ENCODE measurements at regions not wholly inside any gene's neighbourhood (a gene's known extent, or its start where the extent isn't known, plus 50 kb on each side); places are given as distances from the start of the nearest gene placed in this dataset.
A peak's percentile ranks its signal among the peaks of the same experiment; 100 is the strongest.

GRCh38 chrX:20595928-20596575, 329.3 kb upstream of the RPS6KA3 start:
- no peak for DNase-seq

DNA sequence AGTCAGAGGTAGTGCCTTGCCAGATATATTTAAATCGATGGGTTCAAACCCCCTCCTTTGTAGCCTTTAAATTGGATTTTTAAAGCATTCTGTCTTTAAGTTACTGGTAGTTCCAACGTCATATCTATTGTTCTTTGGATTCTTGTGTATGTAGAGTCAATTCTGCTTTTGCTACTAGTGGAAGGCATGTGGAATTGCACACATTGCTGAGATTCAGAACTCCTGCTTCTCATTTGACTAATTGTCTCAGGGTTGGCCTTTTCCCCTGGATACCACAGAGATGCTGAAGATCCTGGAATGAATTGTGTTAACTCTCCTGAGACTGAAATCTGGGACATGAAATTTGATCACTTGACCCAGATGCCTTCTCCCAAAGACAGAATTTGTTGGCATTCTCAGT, 328.3 kb upstream of the RPS6KA3 start:
- DNase-seq, result no peak

- DNase-seq, result no peak
Observed at GRCh38 chrX:20593836-20594235, 327.1 kb upstream of the RPS6KA3 start.

GRCh38 chrX:20593402-20593801, 326.7 kb upstream of the RPS6KA3 start:
- DNase-seq, result no peak

DNA sequence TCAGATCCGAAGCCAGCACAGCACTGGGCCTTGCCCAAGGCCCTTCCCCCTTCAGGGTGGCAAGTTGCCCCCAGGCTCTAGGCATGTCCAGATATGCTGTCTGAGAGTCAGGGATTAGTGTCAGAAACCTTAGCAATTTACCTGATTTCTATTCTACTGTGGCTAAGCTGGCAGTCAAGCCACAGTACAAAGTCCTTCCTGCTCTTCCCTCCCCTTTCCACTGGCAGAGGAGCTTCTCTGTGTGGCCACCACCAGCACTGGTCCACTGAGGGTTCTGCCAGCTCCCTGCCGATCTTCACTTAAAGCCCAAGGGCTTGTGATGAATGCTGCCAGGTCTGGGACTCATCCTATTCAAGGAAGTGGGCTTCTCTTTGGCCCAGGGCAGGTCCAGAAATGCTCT, 324.5 kb upstream of the RPS6KA3 start:
- no peak for DNase-seq

- DNase-seq, result no peak
Observed at GRCh38 chrX:20585782-20586181, 319.1 kb upstream of the RPS6KA3 start.

GRCh38 chrX:20571611-20572010, 304.9 kb upstream of the RPS6KA3 start:
- no peak for DNase-seq

GRCh38 chrX:20567108-20567507, 300.4 kb upstream of the RPS6KA3 start:
- no peak for DNase-seq

DNA sequence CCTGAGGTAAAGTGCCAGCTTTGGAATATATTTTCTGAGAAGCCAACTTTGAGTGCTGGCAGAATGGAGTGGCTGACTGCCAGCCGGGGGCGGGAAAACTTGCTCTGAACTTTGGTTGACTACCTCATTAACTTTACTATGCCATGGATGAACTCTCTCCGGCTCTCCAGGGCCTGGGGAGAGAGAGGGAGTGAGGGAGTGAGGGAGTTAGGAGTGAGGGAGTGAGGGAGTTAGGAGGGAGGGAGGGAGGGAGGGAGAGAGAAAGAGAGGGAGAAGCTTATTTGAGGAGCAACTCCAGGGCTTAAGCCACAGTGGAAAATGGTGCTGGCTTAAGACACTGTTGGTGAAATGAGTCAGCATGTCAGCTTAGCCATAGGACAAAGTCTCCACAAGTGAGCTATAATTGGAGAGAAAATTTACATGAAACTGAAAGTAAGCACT, 280.9 kb upstream of the RPS6KA3 start:
- DNase-seq, result no peak

- DNase-seq, result no peak
Observed at GRCh38 chrX:20545538-20545937, 278.8 kb upstream of the RPS6KA3 start.

GRCh38 chrX:20542072-20542471, 275.4 kb upstream of the RPS6KA3 start:
- no peak for DNase-seq

- no peak for DNase-seq
Observed at GRCh38 chrX:20538974-20539373, 272.3 kb upstream of the RPS6KA3 start.

- DNase-seq, result no peak
Observed at GRCh38 chrX:20531667-20532066, 265.0 kb upstream of the RPS6KA3 start.

DNA sequence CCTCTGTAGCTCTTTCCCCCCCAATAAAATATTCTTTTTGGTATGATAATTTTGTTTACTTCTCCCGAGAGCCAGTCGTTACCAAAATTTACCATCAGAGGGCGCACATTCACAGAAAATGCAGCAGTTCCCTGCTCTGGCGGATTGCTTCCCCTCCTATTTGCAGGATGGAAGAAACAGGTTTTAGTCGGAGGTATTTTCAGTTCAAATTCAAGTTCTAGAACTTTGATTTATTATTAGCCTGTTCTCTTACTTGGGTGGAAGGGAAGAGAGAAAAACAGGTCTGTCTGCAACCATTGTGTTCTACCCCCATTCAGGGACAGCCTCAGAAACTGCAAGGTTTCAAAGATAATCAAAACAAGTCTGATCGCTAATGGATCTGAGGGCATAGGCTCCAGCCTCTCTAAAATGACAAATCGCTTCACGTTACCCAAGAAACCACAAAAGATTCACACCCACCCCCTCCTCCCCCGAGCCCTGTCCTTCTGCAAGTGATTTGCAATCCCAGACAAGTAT, 263.8 kb upstream of the RPS6KA3 start:
- DNase-seq, result peak; percentile 52

DNA sequence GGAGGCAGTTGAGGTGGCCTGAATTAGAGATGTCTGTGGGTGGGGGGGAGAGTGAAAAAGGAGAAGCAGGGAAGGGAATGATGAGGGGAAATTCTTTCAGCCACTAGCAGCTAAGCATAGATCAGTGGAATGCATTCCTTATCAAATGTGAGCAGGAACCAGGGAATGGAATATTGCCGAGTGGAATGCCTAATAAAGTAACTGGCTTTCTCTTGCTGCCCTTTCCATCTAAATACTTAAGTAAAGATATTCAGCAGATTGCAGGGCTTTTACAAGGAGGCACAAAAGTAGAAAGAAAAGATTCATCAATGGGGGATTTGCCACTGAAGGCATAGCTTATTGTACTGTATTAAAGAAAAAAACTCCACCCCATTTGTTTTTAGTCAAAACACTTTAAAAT, 263.0 kb upstream of the RPS6KA3 start:
- no peak for DNase-seq

- no peak for DNase-seq
Observed at GRCh38 chrX:20529301-20529700, 262.6 kb upstream of the RPS6KA3 start.

DNA sequence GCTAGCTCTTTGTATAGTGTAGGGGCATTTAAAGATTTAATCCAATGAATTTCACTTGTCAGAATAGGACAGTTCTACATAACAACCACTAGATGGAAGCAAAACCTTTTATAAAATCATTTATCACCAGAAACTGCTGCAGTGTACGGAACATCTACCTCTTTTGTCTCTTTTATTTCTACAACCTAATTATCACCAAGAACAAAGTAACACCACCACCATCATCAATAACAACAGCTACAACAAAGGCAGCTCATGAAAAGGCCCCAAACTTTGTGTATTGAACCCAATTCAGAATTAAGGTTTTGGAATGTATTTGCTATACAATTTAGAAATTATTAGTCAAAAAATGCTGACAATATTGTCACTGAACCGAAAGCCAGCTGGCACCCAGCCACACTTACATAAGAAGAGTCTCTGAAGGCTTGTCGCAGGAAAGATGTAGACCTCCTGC, 260.9 kb upstream of the RPS6KA3 start:
- peak; percentile 74 for DNase-seq

- no peak for DNase-seq
Observed at GRCh38 chrX:20527041-20527440, 260.3 kb upstream of the RPS6KA3 start.

DNA sequence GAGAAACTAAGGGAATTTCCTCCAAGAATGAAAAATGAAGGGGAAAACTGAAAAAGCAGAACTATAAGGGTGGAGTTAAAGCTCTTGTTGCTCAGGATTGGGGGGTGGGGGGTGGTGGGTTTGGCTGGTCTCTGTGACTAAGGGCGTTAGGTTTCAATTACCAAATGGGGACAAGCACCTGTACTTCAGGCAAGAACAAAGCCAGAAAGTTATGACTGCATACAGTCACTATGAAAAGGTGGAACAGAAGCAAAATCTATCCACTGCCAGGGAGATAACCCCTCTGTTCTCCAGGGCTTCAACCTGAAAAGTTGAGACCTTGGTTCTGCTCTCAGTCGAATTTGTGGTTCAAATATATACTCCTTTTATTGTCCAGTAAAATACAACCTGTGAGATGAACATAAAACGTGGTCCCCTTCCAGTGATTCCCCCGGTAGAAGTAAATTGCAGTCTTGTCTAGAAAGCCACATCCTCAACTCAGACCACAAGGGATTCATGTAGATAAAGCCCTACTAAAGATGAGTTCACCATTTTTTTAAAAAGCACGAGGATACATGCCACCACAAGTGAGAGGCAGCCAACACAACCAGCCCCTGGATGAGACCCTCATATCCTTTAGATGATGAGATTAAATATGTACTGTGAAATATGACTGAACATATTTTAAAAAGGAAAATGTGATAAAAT, 257.1 kb upstream of the RPS6KA3 start:
- peak; percentile 2 for DNase-seq

DNA sequence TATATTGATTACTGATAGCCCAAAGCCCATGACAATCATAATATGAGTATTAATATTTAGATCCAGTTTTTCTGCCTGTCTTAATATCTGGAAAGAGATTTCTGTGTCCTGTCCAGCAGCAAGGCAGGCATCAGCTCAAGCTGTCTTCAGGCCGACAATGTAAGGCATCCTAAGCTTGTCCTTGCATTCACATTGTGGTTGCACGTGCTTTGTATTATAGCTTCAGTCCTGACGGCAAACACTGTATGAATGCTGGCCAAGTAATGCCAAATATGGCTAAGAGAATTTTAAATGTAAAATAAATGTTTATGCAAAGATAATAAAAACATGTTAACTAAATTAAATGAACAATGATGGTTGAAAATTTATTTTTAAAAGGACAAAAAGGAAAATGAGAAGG, 255.7 kb upstream of the RPS6KA3 start:
- DNase-seq, result no peak

DNA sequence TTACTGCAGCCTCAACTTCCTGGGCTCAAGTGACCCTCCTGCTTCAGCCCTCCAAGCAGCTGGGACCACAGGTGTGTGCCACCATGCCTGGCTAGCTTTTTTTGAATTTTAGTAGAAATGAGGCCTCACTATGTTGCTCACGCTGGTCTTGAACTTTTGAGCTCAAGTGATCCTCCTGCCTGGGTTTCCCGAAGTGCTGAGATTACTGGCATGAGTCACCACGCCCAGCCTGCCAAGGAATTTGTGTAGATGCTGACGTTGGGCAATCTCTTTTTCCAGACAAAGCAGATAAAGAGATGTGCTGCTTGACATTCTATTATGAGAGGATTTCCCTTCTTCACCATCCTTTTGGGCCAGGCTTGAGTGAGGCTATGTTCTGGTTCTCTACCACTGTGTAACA, 254.5 kb upstream of the RPS6KA3 start:
- no peak for DNase-seq

DNA sequence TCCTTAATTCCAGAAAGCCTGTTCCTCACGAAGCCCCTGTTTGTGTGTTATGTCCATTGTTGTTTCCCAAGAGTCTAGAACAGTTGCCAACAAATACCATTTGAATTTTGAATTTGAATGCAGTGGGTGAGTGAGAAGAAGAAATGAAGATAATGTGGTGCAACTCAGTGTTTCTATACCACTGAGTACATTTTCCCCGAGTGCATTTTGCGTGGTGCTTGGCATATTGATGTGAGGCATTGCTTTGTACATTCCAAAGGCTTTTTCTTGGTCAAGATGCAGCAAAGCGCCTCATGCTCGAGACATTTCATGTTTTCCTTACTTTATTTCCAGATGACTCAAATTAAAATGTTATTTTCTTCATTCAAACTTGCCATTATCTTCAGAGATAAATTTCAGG, 253.1 kb upstream of the RPS6KA3 start:
- DNase-seq, result no peak

GRCh38 chrX:20519146-20519545, 252.4 kb upstream of the RPS6KA3 start:
- no peak for DNase-seq

GRCh38 chrX:20517565-20517964, 250.9 kb upstream of the RPS6KA3 start:
- no peak for DNase-seq
